SU-DHL-6 (cell line): ENCODE measurements at regions not wholly inside any gene's neighbourhood (a gene's known extent, or its start where the extent isn't known, plus 50 kb on each side); places are given as distances from the start of the nearest gene placed in this dataset.

Source experiments
- EZH2phosphoT487 ChIP-seq: fragments of 200-600 bp; sonication (generic), shearing (Covaris generic); conservative IDR thresholded peaks from 2 replicates; pipeline ENCODE4 v1.6.1; 2018; ENCODE audit warnings: mild to moderate bottlenecking, antibody characterized with exemption, low read length, moderate library complexity, mixed read lengths
- TF ChIP-seq, protein P1 (sequence below): fragments of 200-600 bp; sonication (generic); IDR thresholded peaks from one replicate; pipeline ENCODE4 v1.5.1; 2017; ENCODE audit warnings: antibody characterized with exemption, mild to moderate bottlenecking, low read length, moderate library complexity; ENCODE audit not compliant: insufficient read depth, poor library complexity, severe bottlenecking

DNA sequence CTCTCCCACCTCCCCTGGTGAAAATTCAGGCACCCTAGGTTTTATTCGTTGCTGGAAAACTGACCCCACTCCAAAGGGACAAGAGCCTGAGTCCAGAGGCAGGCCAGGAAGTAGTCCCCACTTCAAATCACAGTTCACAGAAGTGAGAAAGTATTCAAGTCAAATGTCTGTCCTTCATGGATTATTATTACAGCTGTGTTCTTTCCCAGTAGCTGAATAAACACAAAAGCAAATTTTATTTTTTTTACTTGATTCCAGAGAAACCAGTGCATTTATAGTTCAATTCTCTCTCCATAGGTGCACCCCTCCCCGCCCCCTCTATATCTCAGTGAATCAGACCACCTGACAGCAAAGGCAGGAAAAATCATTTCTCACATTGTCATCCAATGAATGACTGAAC, 113.8 kb upstream of the COL1A2 start:
- TF ChIP-seq, protein P1, sequence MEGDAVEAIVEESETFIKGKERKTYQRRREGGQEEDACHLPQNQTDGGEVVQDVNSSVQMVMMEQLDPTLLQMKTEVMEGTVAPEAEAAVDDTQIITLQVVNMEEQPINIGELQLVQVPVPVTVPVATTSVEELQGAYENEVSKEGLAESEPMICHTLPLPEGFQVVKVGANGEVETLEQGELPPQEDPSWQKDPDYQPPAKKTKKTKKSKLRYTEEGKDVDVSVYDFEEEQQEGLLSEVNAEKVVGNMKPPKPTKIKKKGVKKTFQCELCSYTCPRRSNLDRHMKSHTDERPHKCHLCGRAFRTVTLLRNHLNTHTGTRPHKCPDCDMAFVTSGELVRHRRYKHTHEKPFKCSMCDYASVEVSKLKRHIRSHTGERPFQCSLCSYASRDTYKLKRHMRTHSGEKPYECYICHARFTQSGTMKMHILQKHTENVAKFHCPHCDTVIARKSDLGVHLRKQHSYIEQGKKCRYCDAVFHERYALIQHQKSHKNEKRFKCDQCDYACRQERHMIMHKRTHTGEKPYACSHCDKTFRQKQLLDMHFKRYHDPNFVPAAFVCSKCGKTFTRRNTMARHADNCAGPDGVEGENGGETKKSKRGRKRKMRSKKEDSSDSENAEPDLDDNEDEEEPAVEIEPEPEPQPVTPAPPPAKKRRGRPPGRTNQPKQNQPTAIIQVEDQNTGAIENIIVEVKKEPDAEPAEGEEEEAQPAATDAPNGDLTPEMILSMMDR = no peak
- TF ChIP-seq EZH2phosphoT487 = no peak
